Choroid plexus epithelial cell (primary cell): ENCODE measurements at regions not wholly inside any gene's neighbourhood (a gene's known extent, or its start where the extent isn't known, plus 50 kb on each side); places are given as distances from the start of the nearest gene placed in this dataset.

Experiments
- DNase-seq: peaks from one replicate; pipeline ENCODE4 v3.0.0-alpha.2; 2010; ENCODE audit warnings: low read depth
- H3K4me3 ChIP-seq: 2 replicates; pipeline ENCODE4 v1.5.1; 2011; ENCODE audit warnings: low read depth, mild to moderate bottlenecking, control low read depth, low read length, moderate library complexity
- CTCF ChIP-seq: conservative IDR thresholded peaks from 2 replicates; pipeline ENCODE4 v1.5.1; 2011; ENCODE audit warnings: low read depth, mild to moderate bottlenecking, control low read depth, inconsistent platforms, low read length, moderate library complexity

GRCh38 chr11:134757633-134758032, 345.6 kb upstream of the B3GAT1 start:
- TF ChIP-seq CTCF = no peak
- no peak for DNase-seq
- no peak overlapping the region for H3K4me3 ChIP-seq

GRCh38 chr11:134756811-134757540, 344.9 kb upstream of the B3GAT1 start:
- DNase-seq = no peak

GRCh38 chr11:134755535-134755934, 343.5 kb upstream of the B3GAT1 start:
- H3K4me3 ChIP-seq = no peak overlapping the region
- no peak for TF ChIP-seq CTCF
- no peak for DNase-seq

More at GRCh38 chr11:134756811-134757540, 344.9 kb upstream of the B3GAT1 start:
- TF ChIP-seq CTCF = no peak
- H3K4me3 ChIP-seq = no peak overlapping the region

- no peak overlapping the region for H3K4me3 ChIP-seq
- no peak for TF ChIP-seq CTCF
- no peak for DNase-seq
Measured at GRCh38 chr11:134754521-134755198, 342.6 kb upstream of the B3GAT1 start.

- TF ChIP-seq CTCF = no peak
- no peak overlapping the region for H3K4me3 ChIP-seq
- no peak for DNase-seq
Measured at GRCh38 chr11:134753771-134754520, 341.9 kb upstream of the B3GAT1 start.

GRCh38 chr11:134752964-134753770, 341.1 kb upstream of the B3GAT1 start:
- no peak for TF ChIP-seq CTCF
- no peak for DNase-seq
- no peak overlapping the region for H3K4me3 ChIP-seq
